ENCODE measurements at regions not wholly inside any gene's neighbourhood (a gene's known extent, or its start where the extent isn't known, plus 50 kb on each side); places are given as distances from the start of the nearest gene placed in this dataset.

GRCh38 chr4:25525896-25526295, 129.8 kb upstream of the SLC34A2 start:
- intact Hi-C loops (cut with micrococcal nuclease) = no loop called here
- TF ChIP-seq RAD21 (IDR thresholded peaks at IDR 0.05; ENCODE audit: low read depth) (no peak), SRF (IDR thresholded peaks at IDR 0.05; ENCODE audit: low read depth) (no peak), SIN3A (IDR thresholded peaks at IDR 0.05; ENCODE audit: low read depth) (no peak), ATF3 (IDR thresholded peaks at IDR 0.05) (no peak), EZH2 (IDR thresholded peaks at IDR 0.05) (no peak), EGR1 (IDR thresholded peaks at IDR 0.05; ENCODE audit: low read depth) (no peak), ZBTB33 (IDR thresholded peaks at IDR 0.05; ENCODE audit: extremely low read depth, insufficient replicate concordance, low read length) (no peak), FOSL1 (IDR thresholded peaks at IDR 0.05; ENCODE audit: low read depth) (no peak), TCF7L2 (IDR thresholded peaks at IDR 0.05; ENCODE audit: borderline replicate concordance, extremely low read depth, insufficient read depth, insufficient read length) (no peak), POLR2A (IDR thresholded peaks at IDR 0.05; ENCODE audit: borderline replicate concordance, extremely low read depth, insufficient read depth, insufficient read length) (no peak), CEBPB (IDR thresholded peaks at IDR 0.05; ENCODE audit: low read depth) (no peak), ELF1 (IDR thresholded peaks at IDR 0.05; ENCODE audit: borderline replicate concordance, low read depth) (no peak), ZNF274 (IDR thresholded peaks at IDR 0.05; ENCODE audit: low read depth, low read length) (no peak), CTCF (IDR thresholded peaks at IDR 0.05 in 2 of 3, conservative IDR thresholded peaks at IDR 0.05 in 1 of 3; ENCODE audit: borderline replicate concordance in 1 of 3, insufficient read depth in 1 of 3, low read depth in 2 of 3, low read length in 2 of 3) (no peak), JUND (IDR thresholded peaks at IDR 0.05) (no peak), SP1 (IDR thresholded peaks at IDR 0.05; ENCODE audit: low read depth) (no peak)
- ChIA-PET CTCF (no interaction called here), POLR2A (no interaction called here), RAD21 (ENCODE audit: low non-redundant PET in 1 of 2, low total read pairs in 2 of 2, uncharacterized antibody in 2 of 2, unreplicated experiment in 2 of 2) (no interaction called here)
- no peaks in the 10 kb centered on the region for H3K36me3 ChIP-seq (ENCODE audit: control insufficient read depth in 1 of 2, insufficient read depth in 2 of 2, low read length in 2 of 2)
- DNase-seq (ENCODE audit: low read depth, low spot score) (no peak), ATAC-seq (no peak)
- H3K9ac ChIP-seq (ENCODE audit: low read length) = no peak overlapping the region
- no peaks in the 10 kb centered on the region for H4K20me1 ChIP-seq (ENCODE audit: insufficient read depth)
- H2AFZ ChIP-seq (ENCODE audit: low read depth, low read length, poor library complexity, severe bottlenecking) = no peak overlapping the region
- peaks cover 6 to 11% of the 10 kb centered on the region in 2 experiments; a peak in 3 of 4 replicates for H3K4me1 ChIP-seq (ENCODE audit: control insufficient read depth in 1 of 2, insufficient read depth in 2 of 2, low read length in 2 of 2)
- H3K9me3 ChIP-seq (ENCODE audit: control insufficient read depth in 1 of 2, insufficient read depth in 1 of 2, low read depth in 1 of 2, low read length in 2 of 2) = no peaks in the 10 kb centered on the region
- H3K27ac ChIP-seq (ENCODE audit: low read depth, low read length) = no peak overlapping the region
- H3K4me2 ChIP-seq (ENCODE audit: low read length) = no peak overlapping the region
- no peaks in the 10 kb centered on the region for H3K27me3 ChIP-seq (ENCODE audit: insufficient read depth, low read length)
- H3K79me2 ChIP-seq (ENCODE audit: insufficient read depth, low read length) = no peaks in the 10 kb centered on the region
- no peaks in the 10 kb centered on the region for H3K9me2 ChIP-seq (ENCODE audit: insufficient read depth)
- no TSS peak for BruUV-seq (replicated peaks)
- no peak overlapping the region for H3K4me3 ChIP-seq (replicated peaks in 1 of 2; ENCODE audit: low read depth in 1 of 2, low read length in 2 of 2)
